HG02884 (cell line): ENCODE measurements at regions not wholly inside any gene's neighbourhood (a gene's known extent, or its start where the extent isn't known, plus 50 kb on each side); places are given as distances from the start of the nearest gene placed in this dataset.
"Not testable (repeated sequence)": the region's sequence is repeated elsewhere in the genome, so short reads cannot be mapped to it uniquely, and the experiment has no call there.

ENCODE experiments used
- ATAC-seq: cut with Tn5 transposase; IDR thresholded peaks from one replicate; pipeline ENCODE4 v1.9.1; 2021; ENCODE audit warnings: mild to moderate bottlenecking, moderate library complexity; ENCODE audit not compliant: unreplicated experiment

DNA sequence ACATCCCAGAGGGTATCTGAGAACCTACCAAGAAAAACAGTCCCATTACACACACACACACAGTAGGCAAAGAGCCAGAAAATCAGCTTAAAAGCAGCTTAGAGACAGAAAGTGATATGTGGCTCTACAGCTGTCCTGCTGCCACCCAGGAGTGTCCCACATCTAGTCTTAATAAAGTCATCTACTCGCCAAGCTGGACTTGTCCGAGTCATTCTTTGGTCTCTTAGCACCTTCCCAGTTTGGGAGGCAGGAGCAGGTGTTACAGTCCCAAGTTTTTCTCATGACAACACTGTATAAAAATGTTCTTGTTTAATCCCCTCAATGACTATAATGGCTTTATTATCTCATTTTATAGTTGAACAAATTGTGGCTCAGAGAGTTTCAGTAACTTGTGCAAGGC, 252.5 kb upstream of the CASK start:
- ATAC-seq, result no peak

DNA sequence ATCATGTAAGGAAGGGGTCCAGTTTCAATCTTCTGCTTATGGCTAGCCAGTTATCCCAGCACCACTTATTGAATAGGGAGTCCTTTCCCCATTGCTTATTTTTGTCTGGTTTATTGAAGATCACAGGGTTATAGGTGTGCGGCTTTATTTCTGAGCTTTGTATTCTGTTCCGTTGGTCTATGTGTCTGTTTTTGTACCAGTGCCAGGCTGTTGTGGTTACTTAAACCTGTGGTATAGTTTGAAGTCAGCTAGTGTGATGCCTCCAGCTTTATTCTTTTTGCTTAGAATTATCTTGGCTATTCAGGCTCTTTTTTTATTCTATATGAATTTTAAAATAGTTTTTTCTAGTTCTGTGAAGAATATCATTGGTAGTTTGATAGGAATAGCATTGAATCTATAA, 234.6 kb upstream of the CASK start:
- not testable (repeated sequence) for ATAC-seq

DNA sequence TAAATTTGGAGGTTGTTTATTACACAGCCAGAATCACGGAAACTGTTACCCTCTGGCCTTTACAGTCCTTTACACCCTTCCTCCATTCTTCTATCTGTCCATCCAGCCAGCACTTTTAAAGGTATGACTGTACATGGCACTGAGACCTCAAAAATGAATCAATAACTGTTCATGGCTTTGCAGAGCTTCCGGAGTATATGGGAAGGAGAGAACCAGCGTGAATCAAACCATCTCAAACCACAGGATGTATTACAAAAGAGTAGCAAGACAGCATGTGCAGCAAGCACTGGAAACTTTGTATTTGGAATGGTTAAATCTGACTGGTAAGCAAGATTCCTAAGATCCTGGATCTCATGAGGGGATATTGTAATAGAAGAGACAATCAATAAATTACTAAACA, 228.5 kb upstream of the CASK start:
- no peak for ATAC-seq

DNA sequence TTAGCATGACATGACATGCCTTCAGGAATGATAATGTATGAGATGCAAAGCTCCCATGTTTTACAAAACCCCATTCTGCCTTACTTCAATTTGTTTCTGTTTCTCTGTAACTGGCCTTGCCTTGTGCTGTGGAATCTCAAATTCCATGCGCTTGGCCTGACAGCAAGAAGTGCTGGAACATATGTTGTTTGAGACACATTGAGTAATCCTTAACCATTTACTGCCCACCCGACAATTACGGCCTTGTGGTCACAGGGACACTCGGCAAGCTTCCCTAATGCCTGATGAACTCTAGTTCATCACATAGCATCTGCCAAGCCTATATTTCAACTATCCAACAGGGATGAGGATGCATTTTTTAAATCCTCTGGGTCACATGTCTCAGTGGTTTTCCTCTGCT, 226.4 kb upstream of the CASK start:
- ATAC-seq, result no peak

DNA sequence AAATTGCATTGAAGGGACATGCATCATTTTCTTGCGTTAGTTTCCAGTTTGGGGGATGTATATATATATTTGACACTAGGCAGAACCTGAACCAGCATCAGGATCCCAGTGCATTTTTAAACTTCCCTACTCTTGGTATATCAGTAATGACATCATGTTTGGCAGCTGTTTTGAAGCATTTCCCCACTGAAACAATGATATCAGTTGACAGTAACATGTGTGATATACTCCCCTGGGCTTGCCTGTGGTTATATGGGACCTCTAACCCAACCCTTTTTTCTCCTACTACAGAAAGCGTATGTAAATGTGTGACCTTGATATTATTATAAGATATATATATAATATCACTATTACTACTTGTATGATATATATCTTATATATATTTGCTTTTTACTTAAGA, 225.9 kb upstream of the CASK start:
- no peak for ATAC-seq

DNA sequence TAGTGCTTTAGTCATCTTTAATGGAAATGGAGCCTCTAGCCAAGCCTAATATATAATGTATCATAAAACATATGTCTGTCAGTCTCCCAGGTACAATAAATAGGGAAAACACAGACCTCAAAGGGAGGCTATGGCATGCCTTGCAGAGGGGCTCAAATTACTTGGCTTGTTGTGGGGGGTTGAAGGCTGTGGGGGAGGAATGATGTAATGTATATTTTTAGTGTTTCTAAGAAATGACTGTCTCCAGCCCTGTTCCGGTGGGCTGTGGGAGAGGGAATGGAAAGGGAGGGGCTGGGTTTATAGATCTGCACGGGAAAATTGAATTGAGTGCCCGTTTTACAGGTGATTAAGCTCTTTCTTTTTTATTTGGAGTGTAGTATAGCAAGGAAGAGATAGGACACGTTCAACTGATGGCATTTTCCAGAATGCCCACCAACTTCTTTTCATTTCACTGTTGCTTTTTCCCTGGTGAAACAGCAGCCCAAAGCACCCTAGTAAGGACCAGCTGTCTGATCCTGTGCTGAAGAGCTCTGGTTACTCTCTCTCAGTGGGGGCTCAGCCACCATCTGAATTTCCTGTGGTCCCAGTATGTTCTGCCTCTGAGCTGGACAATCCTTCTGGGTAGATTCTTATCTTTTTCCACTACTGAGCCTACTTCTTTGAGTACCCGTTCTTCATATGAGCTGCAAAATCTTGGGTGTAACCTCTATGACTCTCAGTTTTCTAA, 220.7 kb upstream of the CASK start:
- ATAC-seq, result no peak

DNA sequence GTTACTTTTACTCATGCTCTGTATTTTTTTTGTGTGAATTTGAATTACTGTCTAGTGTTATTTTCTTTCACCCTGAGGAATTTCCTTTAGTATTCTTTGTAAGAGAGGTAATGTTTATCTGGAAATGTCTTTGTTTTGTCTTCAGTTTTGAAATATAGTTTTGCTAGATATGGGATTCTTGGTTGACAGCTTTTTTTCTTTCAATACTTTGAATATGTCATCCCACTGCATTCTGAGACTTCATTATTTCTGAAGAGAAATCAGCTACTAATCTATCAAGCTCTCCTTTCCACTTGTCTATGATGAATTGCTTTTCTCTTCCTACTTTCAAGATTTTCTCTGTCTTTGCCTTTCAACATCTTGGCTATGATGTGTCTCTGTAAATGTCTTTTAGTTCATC, 217.0 kb upstream of the CASK start:
- no peak for ATAC-seq

DNA sequence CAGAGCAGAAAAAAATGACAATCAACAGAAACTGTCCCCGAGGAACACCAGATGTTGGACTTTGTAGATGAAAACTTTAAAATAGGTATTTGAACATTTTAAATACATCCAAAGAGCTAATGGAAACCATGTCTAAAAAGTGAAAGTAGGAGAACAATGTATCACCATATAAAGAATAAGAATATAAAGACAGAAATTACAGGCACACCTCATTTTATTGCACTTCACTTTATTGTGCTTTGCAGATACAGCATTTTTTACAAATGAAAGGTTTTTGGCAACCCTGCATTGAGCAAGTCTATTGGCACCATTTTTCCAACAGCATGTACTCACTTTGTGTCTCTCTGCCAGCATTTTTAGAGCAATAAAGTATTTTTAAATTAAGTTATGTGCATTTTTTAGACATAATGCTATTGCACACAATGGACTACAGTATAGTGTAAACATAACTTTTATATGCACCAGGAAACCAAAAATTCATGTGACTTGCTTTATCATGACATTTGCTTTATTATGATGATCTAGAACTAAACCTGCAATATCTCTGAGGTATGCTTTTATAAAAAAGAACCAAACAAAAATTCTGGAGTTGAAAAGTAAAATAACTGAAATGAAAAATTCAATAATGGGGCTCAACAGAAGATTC, 212.4 kb upstream of the CASK start:
- no peak for ATAC-seq

DNA sequence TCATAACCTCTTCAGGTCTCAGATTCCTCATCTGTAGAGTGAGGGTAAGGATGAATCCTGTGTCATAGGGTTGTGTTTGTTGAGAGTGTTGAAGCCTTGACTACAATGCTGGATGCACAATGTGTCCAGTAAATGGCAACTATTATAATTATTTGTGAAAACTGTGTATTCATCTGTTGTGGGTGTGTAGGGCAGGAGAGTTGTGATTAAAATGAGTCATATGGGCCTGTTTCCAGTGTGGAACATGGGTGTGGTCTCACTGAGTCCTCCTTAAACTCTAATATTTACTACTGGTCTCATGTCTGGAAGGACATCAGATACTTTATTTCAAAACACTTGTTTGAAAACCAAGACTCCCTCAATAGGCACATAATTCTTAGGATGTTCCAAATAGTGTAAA, 208.5 kb upstream of the CASK start:
- ATAC-seq, result no peak

DNA sequence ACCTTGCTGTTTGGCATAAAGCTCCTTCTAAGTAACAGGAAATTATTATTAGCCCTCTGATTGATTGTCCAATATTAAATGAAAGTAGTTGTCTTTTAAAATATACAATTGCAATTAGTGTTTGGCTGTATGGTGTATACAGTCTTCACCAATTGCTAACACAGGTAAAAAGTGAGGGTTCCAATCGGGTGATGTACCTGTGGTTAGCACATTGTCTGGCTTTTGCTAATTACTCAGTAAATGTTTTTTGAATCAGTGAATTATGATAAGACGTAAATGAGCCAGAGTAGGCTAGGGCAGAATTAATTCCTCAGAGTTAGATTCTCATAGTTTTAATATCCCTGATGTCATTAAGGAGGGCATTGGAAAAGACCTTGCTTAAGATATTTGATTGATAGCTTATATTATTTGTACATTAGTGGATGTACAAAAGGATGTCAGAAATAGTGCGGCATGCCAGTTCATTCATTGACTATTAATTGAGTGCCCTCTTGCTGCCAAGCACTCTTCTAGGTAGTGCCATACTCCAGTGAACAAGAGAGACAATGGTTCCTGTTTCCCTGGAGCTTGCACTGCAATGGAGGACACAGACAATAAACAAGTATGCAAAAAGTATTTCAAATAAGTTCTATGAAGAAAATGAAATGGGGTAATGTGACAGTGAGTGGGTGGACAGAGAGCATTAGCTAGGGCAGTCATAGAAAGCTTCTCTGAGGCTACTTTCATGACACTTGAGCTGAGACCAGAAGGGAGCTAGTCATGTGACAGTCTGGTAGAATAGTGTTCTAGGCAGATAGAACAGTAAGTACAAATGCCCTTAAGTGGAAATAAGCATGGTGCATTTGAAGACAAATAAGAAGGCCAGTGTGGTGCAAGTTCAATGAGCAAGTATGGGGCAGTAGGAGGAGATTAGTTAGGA, 205.9 kb upstream of the CASK start:
- no peak for ATAC-seq

DNA sequence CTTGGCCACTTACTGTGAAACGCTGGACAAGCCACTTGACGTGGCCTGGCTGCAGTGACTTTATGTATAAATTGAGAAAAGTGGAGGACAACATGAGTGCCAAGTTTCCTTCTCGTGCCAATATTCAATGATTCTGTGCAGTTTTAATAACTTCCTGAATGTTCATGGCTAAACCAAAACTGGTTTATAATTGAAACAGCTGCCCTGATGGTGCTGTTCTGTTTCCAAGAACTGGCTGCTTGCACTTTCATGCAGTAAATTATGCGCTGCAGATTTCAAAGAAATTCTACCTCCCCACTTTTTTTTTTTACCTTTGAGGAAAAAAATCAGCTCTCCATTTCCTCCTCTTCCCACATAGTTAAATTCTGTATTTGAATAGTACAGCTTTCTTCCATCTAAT, 205.2 kb upstream of the CASK start:
- no peak for ATAC-seq

DNA sequence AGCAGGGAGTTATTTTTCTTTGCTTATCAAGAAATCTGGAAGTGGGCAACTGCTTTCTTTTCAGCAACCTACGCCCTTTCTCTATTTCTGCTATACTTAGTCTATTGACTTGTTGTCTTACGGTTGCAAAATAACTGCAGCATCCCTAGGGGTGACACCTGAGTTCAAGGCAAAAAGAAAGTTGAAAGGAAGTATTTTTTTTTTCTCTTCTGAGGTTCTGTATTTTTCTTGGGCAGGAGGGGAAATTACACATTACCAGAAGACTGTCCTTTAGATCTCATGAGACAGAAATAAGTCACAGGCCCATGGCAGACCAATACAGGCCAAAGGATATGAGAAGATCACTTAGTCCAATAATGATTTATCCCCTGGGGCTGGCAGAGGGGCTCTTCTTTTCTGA, 204.7 kb upstream of the CASK start:
- peak; percentile 57 for ATAC-seq

DNA sequence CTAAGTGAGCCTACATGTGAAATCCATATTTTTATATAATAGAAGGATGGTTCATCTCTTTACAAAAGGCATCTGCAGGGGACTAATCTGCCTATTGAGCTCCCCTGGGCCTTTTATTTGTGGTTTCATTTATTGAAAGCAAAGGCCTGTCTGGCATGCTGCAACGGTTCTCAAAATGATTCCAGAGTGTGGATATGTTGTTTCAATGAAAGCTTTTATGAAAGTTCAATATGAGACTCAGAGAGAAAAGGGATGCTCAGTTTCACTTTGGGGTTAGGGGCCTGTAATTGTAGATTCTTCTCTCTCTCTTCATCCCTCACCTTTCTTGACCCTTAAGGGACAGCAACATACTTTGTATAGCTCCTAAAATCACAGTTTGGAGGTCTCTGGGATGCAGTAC, 204.2 kb upstream of the CASK start:
- peak; percentile 38 for ATAC-seq

DNA sequence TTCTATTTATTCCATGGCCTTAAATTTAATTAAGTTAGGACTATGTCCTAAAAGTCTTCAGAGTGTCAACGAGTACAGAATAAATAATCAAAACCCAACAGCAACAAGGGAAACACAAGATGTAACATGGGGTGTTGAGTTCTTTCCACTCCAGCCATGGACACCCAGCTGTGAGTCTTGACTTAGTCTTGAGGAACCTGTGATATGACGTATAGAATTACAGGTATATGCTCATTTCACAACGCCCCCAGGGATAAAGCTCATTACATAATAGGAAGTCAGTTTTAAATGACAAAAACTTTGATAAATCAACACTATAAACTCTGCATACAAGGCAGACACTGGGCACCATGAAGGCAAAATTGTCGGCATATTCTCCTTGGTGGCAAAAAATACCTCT, 200.0 kb upstream of the CASK start:
- ATAC-seq, result no peak

DNA sequence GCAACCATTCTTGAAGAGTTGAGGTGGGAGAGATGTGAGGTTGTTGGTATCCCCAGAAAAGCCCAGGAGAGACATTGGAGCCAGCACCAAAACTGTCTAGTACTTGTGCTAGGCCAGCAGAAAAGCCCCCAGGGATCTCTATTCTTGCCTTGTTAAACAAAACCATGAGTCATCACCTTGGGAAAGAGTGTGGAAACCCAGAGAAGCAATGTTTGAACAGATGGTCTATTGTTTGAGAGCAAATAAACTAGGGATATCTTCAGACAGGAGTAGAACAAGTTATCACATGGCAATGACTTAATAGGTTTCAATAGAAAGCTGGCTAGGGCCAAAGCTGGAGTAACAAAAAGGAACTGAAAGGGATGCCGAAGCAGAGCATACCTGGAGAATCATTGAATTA, 195.7 kb upstream of the CASK start:
- ATAC-seq, result no peak

DNA sequence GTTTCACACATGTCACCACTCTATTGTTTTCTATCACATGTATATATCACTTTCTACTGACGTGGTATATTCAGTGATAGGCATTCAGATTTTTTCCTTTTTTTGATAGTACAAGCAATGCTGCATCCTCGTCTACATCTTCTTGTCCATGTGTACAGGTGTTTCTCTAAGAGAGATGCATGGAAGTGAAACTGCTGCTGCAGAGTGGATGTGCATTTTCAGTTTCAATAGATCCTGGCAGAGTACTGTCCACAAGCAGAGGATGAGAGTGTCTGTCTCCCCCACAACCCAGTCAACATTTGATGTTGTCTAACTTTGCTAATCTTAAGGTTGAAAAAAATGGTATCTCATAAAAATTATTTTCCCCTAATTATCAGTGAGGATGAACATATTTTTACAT, 194.0 kb upstream of the CASK start:
- peak; percentile 84 for ATAC-seq

DNA sequence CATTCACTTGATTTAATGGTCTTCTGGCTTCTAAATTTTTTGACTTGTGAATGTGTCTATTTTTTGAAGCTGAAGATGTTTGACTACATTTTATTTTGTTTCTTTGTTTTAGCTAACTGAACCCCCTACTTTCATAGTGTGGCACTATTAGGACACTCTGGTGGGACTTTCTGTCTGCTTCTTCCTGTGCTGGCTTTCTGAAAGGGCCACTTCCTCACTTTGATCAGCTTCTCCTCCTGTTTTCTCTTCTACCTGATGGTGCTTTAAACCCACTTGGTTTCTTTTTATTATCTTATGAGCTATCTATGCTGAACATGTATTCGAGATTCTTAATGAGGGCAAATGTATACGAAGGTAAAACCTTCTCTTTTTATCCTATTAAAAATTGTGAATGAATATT, 186.1 kb upstream of the CASK start:
- ATAC-seq, result no peak

DNA sequence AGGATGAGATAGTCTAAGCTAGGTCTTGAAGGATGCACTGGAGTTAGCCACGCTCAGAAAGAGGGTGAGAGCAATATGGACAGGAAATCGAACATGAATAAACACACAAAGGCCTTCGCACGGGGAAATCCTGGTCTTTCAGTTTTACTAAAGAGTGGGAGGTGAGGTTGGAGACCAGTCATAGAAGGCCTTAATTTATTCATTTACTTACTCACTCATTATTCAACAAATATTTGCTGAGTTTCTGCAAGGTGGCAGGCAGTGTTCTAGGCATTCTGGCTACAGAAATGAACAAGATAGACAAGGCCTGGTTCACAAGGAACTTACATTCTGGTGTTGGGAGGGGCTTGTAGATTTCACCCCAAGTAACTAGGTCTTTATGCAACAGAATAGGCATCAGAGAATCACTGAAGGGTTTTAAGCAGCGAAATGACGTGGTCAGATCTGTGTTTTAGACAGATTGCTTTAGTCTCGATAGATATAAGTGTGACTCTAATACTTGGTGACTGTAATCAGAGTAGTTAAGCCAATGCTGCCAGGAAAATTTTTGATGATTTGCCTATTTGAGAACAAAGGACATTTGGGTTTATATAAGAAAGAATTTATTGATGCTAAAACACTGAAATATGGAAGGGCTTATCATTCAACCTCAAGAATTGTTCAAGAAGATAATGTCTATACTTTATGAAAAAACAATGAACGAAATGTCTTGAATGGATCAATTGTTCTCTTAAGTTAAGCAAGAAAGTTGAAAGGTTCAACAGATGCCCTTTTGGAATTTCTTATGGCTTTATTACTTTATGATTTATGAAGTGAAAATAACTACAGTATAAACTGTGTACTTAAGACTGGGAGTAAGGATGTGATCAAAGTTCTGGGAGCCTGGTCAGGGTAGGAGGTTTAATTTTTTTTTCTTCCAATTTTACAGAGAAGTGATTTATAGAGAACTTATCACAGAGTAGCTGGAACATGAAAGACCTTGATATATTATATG, 184.4 kb upstream of the CASK start:
- ATAC-seq, result peak; percentile 74

DNA sequence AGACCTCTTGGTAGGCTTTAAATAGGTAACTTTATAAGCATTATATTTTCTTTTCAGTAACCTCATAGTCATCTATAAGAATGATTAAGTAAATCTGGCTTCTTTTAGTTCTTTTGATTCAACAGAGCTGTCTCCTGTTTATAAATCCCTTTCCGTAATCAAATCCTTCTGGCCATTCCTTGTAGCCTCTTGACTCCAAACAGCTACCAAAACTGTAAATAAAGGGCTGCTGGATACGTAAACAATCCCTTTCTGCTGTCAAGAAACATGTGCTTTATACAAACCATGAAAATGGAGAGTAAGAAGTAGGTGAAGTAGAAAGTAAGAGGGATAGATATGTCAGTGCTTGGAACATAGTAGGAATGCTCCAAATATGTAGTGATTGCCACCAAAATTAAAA, 183.2 kb upstream of the CASK start:
- ATAC-seq, result no peak

DNA sequence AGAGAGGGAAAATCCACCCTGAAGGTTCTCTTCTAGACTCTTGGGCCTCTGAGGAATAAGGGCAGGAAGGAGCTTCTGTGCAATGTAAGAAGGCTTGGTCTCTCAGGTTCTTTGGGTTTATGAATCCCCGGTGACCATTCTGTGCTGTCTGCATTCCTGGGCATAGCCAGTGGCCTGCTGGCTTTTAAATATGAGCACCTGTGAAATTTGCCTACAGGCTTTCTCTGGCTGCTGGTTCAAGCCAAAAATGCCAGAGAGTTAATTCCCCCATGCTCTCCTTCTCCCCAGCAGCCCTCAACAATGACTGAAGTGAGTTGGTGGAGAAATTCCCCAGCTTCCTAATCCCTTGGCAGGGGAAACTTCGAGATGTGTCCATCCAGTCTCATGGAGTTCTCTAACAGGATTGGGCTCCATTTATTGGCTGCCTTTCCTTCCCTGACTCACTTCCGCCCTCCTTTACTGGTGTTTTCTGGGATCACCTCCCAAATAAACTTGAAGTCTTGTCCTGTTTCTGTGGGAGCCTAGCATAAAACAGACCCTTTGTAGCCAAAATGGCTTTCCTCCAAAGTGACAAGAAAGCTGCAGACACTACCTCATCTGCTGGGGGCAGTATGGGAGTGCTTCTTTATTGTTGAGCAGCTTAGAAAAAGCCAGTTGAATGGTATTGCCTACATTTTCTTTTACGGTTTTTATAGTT, 179.4 kb upstream of the CASK start:
- ATAC-seq, result no peak
